ENCODE measurements at regions not wholly inside any gene's neighbourhood (a gene's known extent, or its start where the extent isn't known, plus 50 kb on each side); places are given as distances from the start of the nearest gene placed in this dataset.

DNA sequence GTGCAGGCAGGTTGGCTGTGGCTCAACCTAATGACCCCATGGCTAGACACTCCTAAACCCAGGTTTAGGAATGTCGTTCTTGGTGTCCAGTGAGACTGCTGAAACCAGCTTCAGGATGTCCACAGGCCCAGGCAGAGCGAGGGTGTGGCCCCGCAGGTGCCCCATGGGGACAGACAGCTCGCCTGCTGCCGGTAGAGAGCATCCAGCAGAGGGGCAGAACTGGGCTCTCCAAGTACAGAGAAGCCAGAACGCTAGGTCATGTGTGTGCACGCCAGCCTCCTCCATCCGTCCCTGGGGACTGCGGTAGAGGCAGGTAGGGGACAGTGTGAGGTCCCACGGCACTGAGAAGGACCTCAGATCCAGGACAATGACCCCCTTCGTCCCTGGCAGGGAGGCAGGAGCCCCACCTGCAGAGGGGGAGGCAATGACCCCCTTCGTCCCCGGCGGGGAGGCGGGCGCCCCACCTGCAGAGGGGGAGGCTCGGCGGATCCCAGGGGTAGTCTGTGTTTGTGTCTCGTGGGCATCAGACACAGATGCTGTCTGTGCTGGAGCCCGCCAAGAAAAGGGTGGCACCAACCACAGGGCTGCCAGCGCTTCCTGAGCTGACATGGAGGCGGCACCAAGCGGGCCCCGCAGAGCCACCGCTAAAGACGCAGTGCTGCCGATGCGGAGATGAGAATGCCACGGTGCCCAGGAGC, 118.4 kb downstream of the FAM53A start:
- Histone ChIP-seq H3K4me3 (replicated peaks; ENCODE audit: low read depth, low read length) (no peak overlapping the region), H3K27me3 (replicated peaks; ENCODE audit: control insufficient read depth, insufficient read depth, low read length) (no peaks in the 10 kb centered on the region; the same call in 1 of the 2 replicates), H3K36me3 (ENCODE audit: control insufficient read depth, insufficient read depth, low read length) (no peaks in the 10 kb centered on the region)
- no peak for DNase-seq (ENCODE audit: extremely low read depth, insufficient read length)
- TF ChIP-seq, protein P1, sequence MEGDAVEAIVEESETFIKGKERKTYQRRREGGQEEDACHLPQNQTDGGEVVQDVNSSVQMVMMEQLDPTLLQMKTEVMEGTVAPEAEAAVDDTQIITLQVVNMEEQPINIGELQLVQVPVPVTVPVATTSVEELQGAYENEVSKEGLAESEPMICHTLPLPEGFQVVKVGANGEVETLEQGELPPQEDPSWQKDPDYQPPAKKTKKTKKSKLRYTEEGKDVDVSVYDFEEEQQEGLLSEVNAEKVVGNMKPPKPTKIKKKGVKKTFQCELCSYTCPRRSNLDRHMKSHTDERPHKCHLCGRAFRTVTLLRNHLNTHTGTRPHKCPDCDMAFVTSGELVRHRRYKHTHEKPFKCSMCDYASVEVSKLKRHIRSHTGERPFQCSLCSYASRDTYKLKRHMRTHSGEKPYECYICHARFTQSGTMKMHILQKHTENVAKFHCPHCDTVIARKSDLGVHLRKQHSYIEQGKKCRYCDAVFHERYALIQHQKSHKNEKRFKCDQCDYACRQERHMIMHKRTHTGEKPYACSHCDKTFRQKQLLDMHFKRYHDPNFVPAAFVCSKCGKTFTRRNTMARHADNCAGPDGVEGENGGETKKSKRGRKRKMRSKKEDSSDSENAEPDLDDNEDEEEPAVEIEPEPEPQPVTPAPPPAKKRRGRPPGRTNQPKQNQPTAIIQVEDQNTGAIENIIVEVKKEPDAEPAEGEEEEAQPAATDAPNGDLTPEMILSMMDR (IDR thresholded peaks at IDR 0.05; ENCODE audit: insufficient read depth, low read length, poor library complexity, severe bottlenecking) = no peak

DNA sequence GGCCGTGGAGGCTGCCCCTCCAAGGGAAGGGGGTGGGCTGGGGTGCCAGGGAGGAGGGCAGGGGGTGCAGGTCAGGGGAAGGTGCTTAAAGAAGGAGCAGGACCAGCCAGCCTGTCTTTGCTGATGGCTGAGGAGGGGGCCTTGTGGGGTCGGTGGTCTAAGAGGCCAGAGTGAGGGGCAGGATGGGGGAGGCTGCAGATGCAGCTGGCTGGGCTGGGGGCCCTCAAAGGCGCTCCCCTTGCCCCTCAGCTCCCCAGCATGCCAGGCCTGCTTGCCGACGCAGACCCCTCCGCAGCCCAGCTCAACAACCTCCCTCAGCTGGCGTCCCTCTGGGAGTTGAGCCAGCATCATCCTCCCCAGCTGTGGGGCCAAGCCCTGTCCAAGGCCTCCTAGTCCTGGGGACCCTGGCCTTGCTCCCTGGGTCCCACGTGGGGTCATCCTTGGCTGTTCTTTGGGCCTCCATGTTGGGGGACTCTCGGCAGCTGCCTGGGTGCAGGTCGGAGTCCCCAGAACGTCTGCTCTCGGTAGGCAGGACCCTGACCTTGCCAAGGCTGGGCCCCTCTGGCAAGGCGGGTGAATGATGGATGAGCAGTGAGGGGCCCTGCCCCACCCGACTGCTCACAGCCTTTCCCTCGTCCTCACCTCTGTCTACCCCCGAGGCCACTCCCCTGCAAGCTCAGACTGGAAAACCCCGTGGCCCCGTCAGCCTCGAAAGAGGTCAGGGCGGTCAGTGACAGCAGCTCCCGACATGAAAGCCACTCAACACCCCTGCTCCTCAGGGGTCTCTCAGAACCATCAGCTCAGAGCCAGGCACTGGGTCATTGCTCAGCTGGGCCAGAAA, 119.4 kb downstream of the FAM53A start:
- no peaks in the 10 kb centered on the region for H3K36me3 ChIP-seq (ENCODE audit: control insufficient read depth, insufficient read depth, low read length)
- TF ChIP-seq, protein P1 (IDR thresholded peaks at IDR 0.05; ENCODE audit: insufficient read depth, low read length, poor library complexity, severe bottlenecking) = no peak
- H3K27me3 ChIP-seq (replicated peaks; ENCODE audit: control insufficient read depth, insufficient read depth, low read length) = no peaks in the 10 kb centered on the region; the same call in 1 of the 2 replicates
- H3K4me3 ChIP-seq (replicated peaks; ENCODE audit: low read depth, low read length) = no peak overlapping the region
- DNase-seq (ENCODE audit: extremely low read depth, insufficient read length) = no peak

DNA sequence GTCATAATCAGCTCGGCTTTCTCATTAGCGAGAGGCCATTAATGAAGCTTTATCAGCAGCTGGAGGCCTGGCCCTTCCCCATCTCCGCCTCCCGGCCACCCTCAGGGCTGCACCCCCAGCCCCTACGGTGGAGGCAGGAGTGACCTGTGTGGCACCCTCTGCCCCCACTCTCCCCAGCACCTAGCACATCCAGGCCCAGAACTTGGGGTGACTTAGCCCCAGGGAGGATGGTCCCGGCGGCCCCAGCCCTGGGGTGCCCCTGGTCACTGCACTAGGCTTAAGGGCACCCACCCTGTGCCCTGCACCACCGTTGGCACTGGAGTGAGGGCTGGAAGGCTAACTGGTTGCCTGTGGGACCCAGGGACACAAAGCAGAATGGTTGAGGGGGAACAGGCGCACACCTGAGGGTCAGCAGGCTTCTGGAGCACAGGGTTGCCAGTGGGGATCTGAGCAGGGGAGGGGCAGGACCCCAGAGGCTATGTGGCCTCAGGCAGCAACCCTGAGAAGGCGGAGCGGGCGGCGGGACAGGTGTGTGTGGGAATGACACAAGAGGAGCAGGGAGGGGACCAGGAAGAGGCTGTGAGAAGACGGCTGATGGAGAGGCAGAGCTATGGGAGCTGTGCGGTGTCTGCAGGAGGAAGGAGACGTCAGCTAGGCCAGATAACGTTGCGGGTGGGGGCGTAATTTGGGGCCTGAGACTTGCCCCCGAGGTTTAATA, 120.2 kb downstream of the FAM53A start:
- no peaks in the 10 kb centered on the region for H3K27me3 ChIP-seq (replicated peaks; ENCODE audit: control insufficient read depth, insufficient read depth, low read length)

DNA sequence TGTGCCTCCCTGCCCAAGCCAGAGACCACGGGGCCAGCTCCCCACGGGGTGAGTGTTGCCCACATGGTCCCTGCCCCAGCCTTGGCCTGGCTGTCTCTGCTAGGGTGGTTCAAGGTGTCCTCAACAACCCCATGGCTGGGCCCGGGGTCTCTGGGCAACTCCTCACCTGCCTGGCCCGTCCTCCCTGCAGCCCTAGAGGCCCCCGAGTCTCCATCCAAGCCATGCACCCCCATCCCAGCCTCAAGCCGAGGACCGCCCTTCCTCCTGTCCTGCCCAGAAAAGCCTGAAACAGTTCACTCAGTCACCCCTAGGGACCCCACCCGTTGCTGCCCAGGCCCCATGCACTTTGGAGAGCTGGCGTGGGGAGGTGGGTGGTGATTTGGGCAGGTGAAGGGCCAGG, 120.9 kb downstream of the FAM53A start:
- TF ChIP-seq, protein P1 (IDR thresholded peaks at IDR 0.05; ENCODE audit: insufficient read depth, low read length, poor library complexity, severe bottlenecking) = no peak
- no peak for DNase-seq (ENCODE audit: extremely low read depth, insufficient read length)
- H3K4me3 ChIP-seq (replicated peaks; ENCODE audit: low read depth, low read length) = no peak overlapping the region
- H3K27me3 ChIP-seq (replicated peaks; ENCODE audit: control insufficient read depth, insufficient read depth, low read length) = no peaks in the 10 kb centered on the region
- H3K36me3 ChIP-seq (ENCODE audit: control insufficient read depth, insufficient read depth, low read length) = no peaks in the 10 kb centered on the region

More for the DNA sequence above, 120.2 kb downstream of the FAM53A start:
- no peaks in the 10 kb centered on the region for H3K36me3 ChIP-seq (ENCODE audit: control insufficient read depth, insufficient read depth, low read length)
- DNase-seq (ENCODE audit: extremely low read depth, insufficient read length) = no peak
- H3K4me3 ChIP-seq (replicated peaks; ENCODE audit: low read depth, low read length) = no peak overlapping the region
- TF ChIP-seq, protein P1 (IDR thresholded peaks at IDR 0.05; ENCODE audit: insufficient read depth, low read length, poor library complexity, severe bottlenecking) = no peak

DNA sequence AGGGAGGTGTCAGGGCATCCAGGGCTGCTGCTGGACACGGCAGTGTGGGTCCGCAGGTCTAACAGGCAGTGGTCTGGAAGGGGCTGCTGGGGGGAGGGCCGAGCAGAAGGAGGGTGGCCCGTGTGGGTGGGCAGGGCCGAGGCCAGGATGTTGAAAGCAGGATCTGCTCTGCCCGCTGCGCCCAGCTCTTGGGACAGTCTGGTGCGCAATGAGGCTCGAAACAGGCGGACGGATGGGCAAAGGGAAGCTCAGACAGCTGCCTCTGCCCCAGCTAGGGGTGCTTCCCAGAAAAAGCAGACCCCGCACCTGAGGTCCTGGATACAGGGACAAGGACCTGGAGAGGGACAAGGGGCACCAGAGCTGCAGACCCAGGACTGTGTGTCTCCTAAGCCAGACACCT, 121.3 kb downstream of the FAM53A start:
- H3K27me3 ChIP-seq (replicated peaks; ENCODE audit: control insufficient read depth, insufficient read depth, low read length) = no peaks in the 10 kb centered on the region
- TF ChIP-seq, protein P1 (IDR thresholded peaks at IDR 0.05; ENCODE audit: insufficient read depth, low read length, poor library complexity, severe bottlenecking) = no peak

More for the DNA sequence above, 121.3 kb downstream of the FAM53A start:
- Histone ChIP-seq H3K36me3 (ENCODE audit: control insufficient read depth, insufficient read depth, low read length) (no peaks in the 10 kb centered on the region), H3K4me3 (replicated peaks; ENCODE audit: low read depth, low read length) (no peak overlapping the region)
- DNase-seq (ENCODE audit: extremely low read depth, insufficient read length) = no peak
